ENCODE measurements at regions not wholly inside any gene's neighbourhood (a gene's known extent, or its start where the extent isn't known, plus 50 kb on each side); places are given as distances from the start of the nearest gene placed in this dataset.
A peak's percentile ranks its signal among the peaks of the same experiment; 100 is the strongest.

DNA sequence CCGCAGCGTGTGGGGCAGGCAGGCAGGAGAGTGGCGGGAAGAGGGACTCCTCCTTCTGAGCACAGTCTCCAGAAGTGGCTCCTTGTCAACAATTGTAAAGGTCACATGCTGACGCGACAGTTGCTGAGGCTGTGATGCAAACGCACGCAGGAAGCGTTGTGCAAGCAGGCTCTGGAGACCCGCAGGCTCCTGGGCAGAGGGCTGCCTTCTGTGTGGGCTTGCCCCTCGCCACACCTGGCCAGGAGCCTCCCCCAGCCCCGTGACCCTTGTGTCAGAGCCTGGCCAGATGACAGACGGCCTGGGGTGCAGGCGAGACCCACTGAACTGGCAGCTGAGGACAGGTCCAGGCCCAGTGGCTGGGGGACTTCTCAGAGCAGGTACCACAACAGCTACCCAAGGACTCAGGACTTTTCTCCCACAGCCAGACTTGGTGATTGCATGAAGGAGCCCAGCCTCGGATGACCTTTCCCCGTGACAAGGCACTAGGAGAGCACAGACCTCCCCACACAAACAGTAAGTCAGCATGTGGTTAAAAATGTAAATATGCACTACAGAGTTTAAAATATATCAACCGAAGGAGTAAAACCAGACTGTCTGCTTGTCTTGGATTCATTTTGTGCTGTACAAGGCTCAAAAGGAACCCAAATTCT lies 222.1 kb upstream of the RREB1 start:
- Mint-ChIP-seq H3K4me1 (peaks cover 6% of the 10 kb centered on the region), H3K9me3 (no peaks in the 10 kb centered on the region), H3K4me3 (no peak overlapping the region), H3K36me3 (ENCODE audit: low read depth) (no peaks in the 10 kb centered on the region), H3K27ac (ENCODE audit: unreplicated experiment) (no peak overlapping the region), H3K27me3 (ENCODE audit: low read depth) (no peaks in the 10 kb centered on the region)
- TF ChIP-seq, protein P1, sequence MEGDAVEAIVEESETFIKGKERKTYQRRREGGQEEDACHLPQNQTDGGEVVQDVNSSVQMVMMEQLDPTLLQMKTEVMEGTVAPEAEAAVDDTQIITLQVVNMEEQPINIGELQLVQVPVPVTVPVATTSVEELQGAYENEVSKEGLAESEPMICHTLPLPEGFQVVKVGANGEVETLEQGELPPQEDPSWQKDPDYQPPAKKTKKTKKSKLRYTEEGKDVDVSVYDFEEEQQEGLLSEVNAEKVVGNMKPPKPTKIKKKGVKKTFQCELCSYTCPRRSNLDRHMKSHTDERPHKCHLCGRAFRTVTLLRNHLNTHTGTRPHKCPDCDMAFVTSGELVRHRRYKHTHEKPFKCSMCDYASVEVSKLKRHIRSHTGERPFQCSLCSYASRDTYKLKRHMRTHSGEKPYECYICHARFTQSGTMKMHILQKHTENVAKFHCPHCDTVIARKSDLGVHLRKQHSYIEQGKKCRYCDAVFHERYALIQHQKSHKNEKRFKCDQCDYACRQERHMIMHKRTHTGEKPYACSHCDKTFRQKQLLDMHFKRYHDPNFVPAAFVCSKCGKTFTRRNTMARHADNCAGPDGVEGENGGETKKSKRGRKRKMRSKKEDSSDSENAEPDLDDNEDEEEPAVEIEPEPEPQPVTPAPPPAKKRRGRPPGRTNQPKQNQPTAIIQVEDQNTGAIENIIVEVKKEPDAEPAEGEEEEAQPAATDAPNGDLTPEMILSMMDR (conservative IDR thresholded peaks at IDR 0.05) = no peak
- DNase-seq (ENCODE audit: low read depth, low spot score) = no peak

DNA sequence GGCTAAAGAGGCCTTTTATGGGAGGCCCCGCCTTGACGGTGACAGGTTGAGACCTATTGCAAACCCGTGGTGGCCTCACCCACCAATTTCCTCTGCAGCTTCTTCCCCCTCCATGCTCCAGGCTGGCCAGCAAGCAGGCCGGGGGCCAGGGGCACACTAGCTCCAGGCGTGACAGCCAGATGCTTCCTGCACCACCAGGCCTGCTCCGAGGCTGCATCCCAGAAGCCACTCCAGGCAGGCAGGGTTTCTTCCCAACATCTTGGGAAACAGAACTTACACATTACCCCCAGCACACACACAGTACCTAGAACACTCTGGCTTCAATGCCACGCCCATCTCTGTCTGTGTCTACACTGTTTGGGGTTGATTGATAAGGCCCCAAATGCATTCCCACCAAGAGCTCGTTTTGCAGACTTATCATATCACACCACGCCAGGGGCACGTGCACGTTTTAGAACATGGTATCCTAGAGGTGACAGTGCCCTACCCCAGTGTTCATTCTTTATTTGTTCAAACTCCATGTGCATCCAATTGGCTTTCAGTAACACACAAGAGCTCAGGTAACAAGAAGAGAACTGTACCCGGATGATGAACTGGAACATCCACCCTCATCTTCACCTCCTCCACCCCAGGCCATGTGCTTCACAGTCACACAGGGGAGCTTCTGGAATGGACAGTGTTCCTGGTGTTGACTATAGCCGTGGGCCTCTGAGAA lies 221.4 kb upstream of the RREB1 start:
- Mint-ChIP-seq H3K9me3 (no peaks in the 10 kb centered on the region), H3K36me3 (ENCODE audit: low read depth) (no peaks in the 10 kb centered on the region), H3K27me3 (ENCODE audit: low read depth) (no peaks in the 10 kb centered on the region), H3K4me3 (no peak overlapping the region), H3K27ac (ENCODE audit: unreplicated experiment) (peak overlapping the region; percentile 50), H3K4me1 (peaks cover 6% of the 10 kb centered on the region)
- no peak for DNase-seq (ENCODE audit: low read depth, low spot score)
- TF ChIP-seq, protein P1 (conservative IDR thresholded peaks at IDR 0.05) = no peak

DNA sequence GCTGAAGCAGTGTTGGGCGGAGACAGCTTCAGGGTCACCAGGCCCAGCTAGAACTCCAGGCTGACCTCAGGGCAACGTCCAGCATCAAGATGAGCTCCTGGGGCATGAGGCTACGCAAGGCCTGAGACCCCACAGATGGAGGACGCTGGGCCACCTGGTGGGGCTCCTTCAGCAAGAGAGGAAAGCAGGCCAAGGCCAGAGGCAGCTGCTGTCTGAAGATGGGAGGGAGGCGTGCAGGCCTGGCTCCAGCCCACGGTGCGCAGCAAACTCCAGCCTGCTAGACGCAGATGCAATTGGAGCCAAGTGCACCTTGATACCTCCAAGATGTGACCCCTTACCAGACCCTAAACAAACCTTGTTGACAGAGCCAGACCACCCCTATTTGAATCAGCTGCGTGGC lies 220.9 kb upstream of the RREB1 start:
- H3K4me3 Mint-ChIP-seq = no peak overlapping the region
- H3K27ac Mint-ChIP-seq (ENCODE audit: unreplicated experiment) = no peak overlapping the region
- no peaks in the 10 kb centered on the region for H3K36me3 Mint-ChIP-seq (ENCODE audit: low read depth)
- peaks cover 6% of the 10 kb centered on the region for H3K4me1 Mint-ChIP-seq
- H3K9me3 Mint-ChIP-seq = no peaks in the 10 kb centered on the region
- no peak for DNase-seq (ENCODE audit: low read depth, low spot score)
- TF ChIP-seq, protein P1 (conservative IDR thresholded peaks at IDR 0.05) = no peak
- no peaks in the 10 kb centered on the region for H3K27me3 Mint-ChIP-seq (ENCODE audit: low read depth)

DNA sequence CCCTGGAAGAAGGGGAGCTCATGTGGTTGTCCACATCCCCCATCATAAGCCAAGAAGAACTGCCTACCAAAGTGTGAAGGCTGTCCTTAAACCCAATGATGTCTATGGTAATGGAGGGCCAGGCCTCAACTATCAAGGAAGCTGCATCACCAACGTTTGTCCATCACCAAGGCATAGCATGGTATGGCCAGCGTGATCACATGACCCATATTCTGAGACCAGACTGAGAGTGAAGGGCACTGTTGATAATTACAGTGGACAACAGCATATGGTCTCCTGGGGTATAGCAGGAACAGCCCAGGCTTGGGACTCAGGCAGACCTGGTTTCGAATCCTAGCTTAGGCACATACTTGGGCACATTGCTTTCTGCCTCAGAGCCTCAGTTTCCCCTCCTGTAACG lies 218.2 kb upstream of the RREB1 start:
- TF ChIP-seq, protein P1 (conservative IDR thresholded peaks at IDR 0.05) = no peak
- peaks cover 6% of the 10 kb centered on the region for H3K4me1 Mint-ChIP-seq
- no peaks in the 10 kb centered on the region for H3K9me3 Mint-ChIP-seq
- H3K4me3 Mint-ChIP-seq = no peak overlapping the region
- no peak overlapping the region for H3K27ac Mint-ChIP-seq (ENCODE audit: unreplicated experiment)
- H3K36me3 Mint-ChIP-seq (ENCODE audit: low read depth) = no peaks in the 10 kb centered on the region
- H3K27me3 Mint-ChIP-seq (ENCODE audit: low read depth) = no peaks in the 10 kb centered on the region
- no peak for DNase-seq (ENCODE audit: low read depth, low spot score)

DNA sequence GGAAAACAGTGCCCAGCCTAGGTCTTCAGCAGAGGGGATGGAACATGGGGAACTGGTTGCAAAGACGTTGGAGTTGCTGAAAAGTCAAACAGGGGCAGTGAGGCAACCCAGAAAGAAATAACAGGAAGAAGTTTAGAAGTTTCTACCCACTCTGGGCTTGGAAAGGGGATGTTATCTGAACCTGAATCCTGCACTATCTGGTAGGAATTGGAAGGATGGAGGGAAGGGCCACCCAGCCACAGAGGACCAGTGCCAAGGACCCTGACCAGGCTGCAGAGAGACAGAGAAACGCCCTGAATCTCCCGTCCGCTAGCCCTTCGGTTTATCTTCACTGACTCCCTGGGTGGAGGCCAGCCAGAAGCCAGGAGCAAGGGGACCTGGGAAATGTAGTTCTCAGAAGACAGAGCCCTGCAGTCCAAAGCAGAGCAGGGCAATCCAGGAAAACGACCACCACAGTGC lies 217.3 kb upstream of the RREB1 start:
- DNase-seq (ENCODE audit: low read depth, low spot score) = peak; percentile 12
- H3K4me1 Mint-ChIP-seq = peaks cover 6% of the 10 kb centered on the region
- H3K36me3 Mint-ChIP-seq (ENCODE audit: low read depth) = no peaks in the 10 kb centered on the region
- no peak overlapping the region for H3K27ac Mint-ChIP-seq (ENCODE audit: unreplicated experiment)
- no peaks in the 10 kb centered on the region for H3K9me3 Mint-ChIP-seq
- no peaks in the 10 kb centered on the region for H3K27me3 Mint-ChIP-seq (ENCODE audit: low read depth)
- no peak overlapping the region for H3K4me3 Mint-ChIP-seq
- TF ChIP-seq, protein P1 (conservative IDR thresholded peaks at IDR 0.05) = no peak
